Kidney tubule cell (primary cell): ENCODE measurements at regions not wholly inside any gene's neighbourhood (a gene's known extent, or its start where the extent isn't known, plus 50 kb on each side); places are given as distances from the start of the nearest gene placed in this dataset.

Experiments used
- DNase-seq: peaks from one replicate; pipeline ENCODE4 v3.0.0-alpha.2; 2018; ENCODE audit warnings: low spot score

GRCh38 chr10:47190802-47191450 is 109.1 kb upstream of the GDF10 start:
- DNase-seq = no peak

DNA sequence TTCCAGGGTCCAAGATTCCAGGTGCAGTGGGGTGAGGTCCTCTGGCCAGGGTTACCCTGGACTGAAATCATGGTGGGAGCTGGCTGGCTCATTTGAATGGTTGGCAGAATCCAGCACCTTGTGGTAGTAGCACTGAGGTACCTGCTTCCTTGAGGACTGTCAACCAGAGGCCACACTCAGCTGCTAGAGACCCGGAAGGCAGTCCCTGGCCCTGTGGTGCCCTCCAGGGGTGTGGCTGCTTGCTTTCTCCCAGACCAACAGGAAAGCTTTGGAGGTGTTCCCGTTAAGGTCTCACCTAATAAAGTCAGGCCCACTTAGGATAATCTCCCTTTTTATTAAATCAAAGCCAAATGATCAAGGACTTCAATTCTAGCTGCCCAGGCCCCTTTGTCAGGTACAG is 107.7 kb upstream of the GDF10 start:
- DNase-seq = no peak

- DNase-seq = no peak
Measured at GRCh38 chr10:47193666-47194065, 106.3 kb upstream of the GDF10 start.

DNA sequence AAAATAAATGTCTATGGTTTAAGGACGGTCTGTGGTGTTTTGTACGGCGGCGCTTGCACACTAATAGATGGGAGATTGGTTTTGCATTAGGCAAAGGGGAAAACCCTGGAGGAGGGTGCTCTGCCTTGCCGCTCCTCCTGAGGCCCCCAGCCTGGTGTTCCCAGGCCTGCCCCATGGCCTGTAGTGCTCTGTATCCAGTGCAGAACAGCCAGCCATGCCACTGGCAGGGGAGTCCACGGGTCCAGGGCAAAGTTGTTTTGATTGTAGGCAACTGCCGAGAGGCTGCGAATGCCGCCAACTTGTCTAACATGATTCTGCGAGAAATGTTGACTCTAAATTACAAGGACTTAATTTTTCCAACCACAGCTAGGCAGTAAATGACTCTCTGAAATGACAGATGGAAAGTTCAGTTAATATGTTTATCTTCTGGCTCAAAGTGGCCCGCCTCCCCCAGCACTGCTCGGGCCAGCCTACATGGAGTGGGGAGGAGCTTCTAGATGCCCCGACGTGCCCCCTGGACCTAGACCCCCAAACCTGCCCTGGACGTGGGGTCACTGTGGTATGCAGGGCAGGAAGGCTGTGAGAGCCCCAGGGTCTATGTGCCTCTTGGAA is 104.6 kb upstream of the GDF10 start:
- DNase-seq = no peak

DNA sequence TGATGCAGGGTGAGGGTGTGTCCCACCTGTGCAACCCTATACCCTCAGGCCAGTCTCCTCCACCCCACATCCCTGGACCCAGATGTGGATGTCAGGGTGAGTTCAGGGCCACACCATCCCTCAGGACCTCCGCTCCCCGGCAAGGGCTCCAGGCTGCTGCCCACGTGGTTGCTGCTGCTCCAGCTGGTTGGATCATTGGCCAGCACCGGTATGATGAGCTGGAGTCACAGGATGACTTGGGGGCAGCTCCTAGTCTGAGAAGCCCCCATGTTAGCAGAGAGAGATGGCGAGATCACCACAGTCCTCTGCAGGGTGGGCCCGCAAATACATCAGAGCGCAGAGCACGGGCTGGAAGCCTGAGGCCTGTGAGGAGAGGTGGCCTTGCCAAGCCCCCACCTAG is 103.3 kb upstream of the GDF10 start:
- DNase-seq = no peak

GRCh38 chr10:47198221-47198620 is 101.8 kb upstream of the GDF10 start:
- DNase-seq = no peak

DNA sequence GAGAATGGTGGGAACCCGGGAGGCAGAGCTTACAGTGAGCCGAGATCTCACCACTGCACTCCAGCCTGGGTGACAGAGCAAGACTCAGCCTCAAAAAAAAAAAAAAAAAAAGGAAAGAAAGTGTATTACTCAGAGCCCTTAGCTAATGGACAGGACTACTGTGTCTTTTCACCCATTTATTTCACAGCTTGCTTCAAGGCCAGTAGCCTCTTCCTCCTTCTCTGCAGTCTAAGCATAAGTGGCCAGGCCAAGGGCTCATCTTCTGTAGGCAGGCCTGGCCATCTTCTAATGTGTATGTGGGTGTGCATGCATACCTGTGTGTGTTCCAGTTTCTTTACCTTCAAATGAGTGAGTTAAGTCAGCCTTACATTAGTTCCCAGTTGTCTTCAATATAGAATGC is 94.8 kb upstream of the GDF10 start:
- DNase-seq = no peak

- no peak for DNase-seq
Measured at GRCh38 chr10:47206449-47207280, 93.3 kb upstream of the GDF10 start.

DNA sequence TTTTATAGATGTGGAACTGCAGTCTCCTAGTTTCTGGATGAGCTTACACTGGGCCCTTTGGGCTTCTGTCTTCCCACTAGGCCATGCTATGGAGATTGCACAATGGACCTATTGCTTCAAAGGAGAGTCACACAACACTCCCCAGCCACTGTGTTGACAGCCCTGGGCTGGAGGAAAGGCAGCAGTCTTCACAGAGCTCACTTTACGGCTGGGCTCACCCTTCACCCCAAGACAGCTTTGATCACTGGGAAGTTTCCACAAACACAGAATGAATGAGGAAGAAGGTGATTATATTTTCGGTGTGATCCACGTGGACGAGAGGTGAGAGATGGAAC is 92.7 kb upstream of the GDF10 start:
- DNase-seq = no peak

DNA sequence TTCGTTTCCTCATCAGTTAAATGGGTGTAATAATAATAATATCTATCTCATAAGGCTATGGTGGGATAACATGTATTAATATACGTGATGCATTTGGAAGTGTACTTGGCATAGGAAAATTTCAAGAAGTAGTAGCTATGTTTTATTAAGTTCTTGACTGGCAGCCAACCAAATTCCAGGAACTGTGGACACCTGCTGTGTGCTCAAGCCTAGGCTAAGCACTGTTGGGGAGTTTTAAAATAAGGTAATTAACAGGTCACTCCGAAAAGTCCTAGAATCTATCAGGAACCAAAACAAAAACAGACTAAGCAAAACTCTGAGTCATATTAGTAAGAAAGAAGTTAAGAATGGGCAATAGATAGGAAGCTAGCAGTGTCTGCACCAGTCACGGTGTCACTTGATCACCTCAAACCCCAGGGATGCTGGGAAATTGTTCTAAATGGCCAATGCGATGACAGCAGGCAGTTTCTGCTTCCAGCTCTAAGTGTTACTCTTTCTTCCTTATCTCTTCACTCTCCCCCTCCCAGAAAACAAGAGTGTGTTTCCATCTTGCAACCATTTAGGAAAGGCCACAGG is 92.0 kb upstream of the GDF10 start:
- DNase-seq = no peak

- no peak for DNase-seq
Measured at GRCh38 chr10:47209466-47209865, 90.5 kb upstream of the GDF10 start.

DNA sequence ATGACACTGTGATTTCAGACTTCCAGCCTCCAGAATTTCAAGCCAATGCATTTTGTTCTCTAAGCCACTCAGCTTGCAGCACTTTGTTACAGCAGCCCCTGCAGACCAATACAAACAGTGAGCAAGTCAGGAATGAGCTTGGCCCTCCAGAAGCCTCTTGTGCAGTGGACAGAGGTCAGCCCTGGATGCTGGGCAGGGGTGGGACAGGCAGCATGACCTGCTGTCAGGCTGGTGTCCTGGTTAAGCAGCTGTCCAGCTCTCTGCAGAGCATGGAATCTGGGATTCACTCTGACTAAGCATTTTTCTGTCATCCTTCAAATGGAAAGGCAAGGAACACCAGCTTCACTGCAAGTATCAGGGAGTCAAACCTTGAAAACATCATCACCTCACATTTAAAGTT is 85.5 kb upstream of the GDF10 start:
- no peak for DNase-seq

GRCh38 chr10:47217113-47217512 is 82.9 kb upstream of the GDF10 start:
- no peak for DNase-seq

- no peak for DNase-seq
Measured at GRCh38 chr10:47218803-47219202, 81.2 kb upstream of the GDF10 start.

- no peak for DNase-seq
Measured at GRCh38 chr10:47222461-47222860, 77.5 kb upstream of the GDF10 start.

DNA sequence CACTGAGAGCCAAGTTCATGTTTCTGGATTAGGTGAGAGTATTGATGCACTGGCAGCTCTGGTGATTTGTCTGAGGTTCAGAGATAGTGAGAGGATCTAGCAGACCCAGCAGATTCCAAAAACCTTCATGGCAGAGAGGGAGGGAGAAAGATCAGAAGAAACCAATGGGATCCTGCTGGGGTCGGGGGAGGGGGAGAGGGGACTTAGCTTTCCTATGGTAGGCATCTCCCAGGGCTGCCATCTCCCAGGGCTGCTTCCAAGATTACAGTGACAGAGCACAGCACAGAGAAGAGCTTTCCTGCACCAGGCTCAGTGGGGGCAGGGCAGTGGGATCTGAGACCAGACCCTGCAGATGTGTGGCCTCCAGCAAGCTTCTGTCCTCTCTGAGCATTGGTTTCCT is 76.8 kb upstream of the GDF10 start:
- no peak for DNase-seq

DNA sequence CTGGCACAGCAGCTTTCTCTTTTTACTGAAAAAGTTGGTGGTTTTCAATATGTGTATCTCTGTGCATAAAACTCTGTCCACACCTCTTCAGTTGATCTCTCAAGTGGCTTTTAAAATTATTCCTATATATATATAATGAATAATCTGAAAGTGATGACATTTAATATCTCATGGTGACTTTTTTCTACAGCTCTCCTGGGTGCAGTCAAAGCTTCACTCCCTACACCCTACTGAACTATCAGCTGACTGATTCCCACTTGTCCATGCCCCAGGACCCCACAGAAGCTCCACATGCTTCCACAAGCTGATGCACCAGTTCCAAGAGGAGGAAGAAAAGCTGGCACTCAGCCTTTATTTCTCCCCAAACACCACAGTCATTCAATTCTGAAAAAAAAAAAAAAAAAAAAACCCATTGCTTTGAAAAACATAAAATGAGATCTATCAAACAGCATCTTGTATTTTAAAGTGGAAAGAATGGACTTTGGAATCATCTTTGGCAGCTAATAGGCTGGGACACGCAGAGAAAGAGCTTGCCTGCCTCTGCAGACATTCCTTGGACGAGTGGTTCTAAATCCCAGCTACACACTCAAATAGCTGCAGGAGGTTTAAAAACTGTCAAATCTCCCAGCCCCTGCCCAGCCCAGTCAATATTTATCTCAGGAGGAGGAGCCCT is 75.3 kb upstream of the GDF10 start:
- DNase-seq = no peak

DNA sequence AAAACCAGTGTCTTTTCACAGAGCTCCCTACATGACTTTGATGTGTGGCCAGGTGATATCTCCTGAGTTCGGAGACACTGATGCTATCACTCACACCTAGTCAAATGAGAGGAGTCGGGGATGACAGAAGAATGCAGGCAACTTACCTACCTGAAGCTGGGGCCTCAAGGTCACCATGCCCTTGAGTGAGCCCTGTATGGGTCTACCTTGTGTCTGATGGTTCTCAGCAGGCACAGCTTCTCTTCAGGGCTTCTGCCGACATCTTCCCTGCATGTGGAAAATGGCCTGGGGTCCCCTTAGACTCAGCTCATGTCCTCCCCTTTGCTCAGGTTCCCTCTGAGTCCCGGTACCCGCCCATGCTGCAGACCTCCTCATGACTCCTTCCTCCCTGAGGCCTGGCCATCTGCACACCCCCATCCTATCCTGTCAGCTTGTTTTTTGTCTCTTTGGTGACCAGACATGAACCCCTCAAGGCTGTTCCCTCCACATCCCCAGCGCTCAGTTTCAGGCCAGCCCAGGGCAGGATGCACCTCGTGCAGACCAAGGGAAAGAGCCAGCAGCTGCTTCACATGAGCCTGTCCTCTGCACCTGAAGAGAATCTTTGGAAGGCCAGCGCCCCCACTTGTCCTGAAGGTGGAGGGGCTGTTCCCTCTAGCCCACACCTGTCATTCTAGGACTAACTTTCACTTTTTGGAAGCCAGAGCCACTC is 74.6 kb upstream of the GDF10 start:
- no peak for DNase-seq

GRCh38 chr10:47225928-47226645 is 73.9 kb upstream of the GDF10 start:
- DNase-seq = no peak

DNA sequence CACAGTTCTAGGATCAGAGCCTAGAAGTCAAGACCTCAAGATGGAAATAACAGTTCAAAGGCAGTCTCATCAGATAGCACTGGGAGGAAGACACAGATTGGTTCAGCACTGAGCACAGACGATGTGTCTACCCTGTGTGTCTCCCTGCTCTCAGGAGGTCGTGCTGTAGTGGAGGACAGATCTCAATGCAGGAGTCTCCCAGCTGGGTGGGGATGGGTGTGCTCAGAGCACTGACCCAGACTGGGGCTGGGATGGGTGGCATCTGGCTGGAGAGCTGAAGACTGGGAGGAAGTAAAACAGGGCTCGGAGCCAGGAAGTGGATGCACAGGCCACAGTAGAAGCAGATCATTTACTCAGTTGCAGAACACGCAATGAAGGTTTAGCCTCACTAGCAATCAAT is 69.5 kb upstream of the GDF10 start:
- no peak for DNase-seq

- no peak for DNase-seq
Measured at GRCh38 chr10:47230957-47231356, 69.0 kb upstream of the GDF10 start.
